AG08395 (cell line): ENCODE measurements at regions not wholly inside any gene's neighbourhood (a gene's known extent, or its start where the extent isn't known, plus 50 kb on each side); places are given as distances from the start of the nearest gene placed in this dataset.
"Not testable (repeated sequence)": the region's sequence is repeated elsewhere in the genome, so short reads cannot be mapped to it uniquely, and the experiment has no call there.

ENCODE experiments used
- DNase-seq: peaks from one replicate; pipeline ENCODE4 v3.0.0; 2012; ENCODE audit warnings: mixed read lengths, low spot score

DNA sequence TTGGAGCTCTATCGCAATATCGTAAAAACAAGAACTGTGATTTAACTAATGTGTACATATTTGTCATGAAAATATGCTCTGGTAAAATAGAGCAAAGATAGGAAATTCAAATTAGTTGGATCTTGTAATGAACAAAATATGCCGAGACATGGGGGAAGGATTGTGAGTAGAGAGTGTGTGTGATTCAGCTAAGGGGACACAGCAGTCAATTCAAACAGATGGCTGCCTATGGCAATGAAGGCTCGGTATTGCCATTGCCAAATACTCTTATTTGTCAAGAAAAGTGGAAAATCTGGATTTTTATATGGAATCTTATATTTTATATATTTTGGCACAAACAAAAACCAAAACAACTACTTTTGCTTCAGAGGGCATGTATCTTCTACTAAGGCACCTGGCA is 227.3 kb upstream of the BCHE start:
- DNase-seq = no peak

- DNase-seq = no peak
Observed at GRCh38 chr3:166060789-166061479, 223.7 kb upstream of the BCHE start.

- DNase-seq = no peak
Observed at GRCh38 chr3:166052440-166052839, 215.2 kb upstream of the BCHE start.

DNA sequence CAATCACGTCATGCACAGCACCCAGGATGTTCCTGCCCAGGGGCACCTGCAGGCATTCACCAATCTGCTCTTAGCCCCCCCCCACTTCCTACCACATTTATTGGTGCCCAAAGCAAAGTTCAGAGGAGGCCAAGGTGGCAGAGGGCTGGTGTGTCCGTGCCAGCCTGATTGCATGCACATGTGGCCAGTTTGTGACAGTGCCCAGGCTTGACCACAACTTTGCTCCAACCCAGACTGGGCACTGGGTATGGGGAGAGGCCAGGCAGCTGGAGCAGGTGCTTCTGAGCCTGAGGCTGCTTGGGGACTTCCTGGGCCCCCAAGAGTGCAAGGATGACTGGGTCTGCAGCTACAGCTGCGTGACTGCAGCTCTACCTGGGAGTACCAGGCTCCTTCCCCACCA is 192.3 kb upstream of the BCHE start:
- no peak for DNase-seq

DNA sequence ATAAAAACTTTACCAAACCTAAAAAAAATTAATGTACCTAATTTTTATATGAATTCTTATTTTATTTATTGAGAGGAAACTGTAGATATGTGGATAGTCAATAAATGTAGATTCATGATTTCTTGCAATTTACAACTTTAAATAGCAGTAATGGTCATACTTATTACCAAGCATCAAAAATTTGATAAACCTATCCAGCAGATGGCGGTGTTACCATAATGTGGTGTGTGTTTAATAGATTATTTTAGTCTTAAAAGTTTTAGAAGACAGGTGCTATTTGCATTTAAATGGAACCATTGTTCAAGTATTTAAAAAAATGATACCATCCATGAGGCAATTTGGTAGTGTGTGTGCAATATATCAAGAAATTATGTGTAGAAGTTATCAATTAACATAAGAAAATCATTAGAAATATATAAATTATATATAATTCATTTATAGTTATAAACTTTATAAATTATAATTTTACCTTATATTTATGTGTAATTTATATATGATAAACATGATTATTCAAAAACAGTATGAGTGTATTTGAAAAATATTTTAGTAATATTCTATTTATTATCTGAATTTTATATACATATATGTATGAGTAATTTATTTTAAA is 176.0 kb upstream of the BCHE start:
- no peak for DNase-seq

DNA sequence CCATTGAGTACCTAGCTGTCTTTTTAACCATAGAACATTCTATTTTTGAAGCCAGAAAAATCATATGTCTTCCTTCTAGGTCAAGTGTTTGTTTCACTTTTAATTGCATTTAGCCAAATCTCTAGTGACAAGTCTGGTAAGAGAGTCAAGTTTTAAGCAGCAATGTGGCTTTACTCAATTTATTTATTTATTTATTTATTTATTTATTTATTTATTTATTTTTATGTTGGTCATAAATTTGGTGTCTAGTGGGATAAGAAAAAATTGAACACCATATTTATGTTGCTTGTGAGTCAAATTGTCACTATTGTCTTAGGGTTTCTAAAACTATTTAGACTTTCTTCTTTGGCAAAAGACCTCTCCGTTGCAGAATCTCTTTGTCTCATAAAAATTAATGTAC is 174.5 kb upstream of the BCHE start:
- no peak for DNase-seq

- DNase-seq = no peak
Observed at GRCh38 chr3:166005126-166005525, 167.9 kb upstream of the BCHE start.

- DNase-seq = no peak
Observed at GRCh38 chr3:165994293-165994692, 157.1 kb upstream of the BCHE start.

DNA sequence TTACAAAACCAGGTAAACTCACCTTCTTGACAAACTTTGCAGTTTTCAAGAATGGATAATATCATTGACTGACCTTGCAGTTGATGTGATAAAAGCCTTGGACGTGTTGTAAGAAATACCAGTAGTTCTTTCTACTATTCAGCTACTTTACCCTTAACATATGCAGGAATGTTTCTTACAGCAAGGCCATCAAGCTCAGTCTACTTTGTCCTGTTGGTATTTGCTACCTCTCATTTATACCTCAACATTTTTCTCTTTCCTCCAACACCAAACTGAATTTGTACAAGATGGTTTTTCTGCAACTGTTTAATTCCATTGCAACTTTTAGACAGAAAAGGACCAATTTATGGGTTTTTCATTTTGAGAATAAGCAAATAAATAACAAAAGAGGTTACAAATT is 147.4 kb upstream of the BCHE start:
- DNase-seq = no peak

DNA sequence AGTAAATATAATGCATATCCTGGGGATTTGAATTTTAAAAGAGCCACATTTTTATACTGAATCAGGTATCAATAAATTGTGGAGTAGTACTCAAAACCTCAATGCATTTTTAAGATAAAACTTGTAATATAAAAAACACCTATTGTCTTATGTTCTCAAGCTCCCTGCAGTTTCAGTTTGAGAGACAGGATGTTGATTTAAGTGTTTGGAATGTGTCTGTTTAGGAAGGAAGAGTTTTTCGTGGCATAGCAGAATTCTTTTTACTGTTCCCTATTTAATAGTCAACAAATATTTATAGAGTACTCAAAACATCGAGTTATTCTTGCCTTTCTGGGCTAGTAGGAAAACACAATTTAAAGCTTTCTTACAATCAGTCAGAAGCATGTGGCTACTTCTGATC is 146.1 kb upstream of the BCHE start:
- DNase-seq = no peak

GRCh38 chr3:165981318-165981717 is 144.1 kb upstream of the BCHE start:
- DNase-seq = no peak

GRCh38 chr3:165960825-165961224 is 123.6 kb upstream of the BCHE start:
- DNase-seq = not testable (repeated sequence)

GRCh38 chr3:165954171-165954570 is 116.9 kb upstream of the BCHE start:
- no peak for DNase-seq

- no peak for DNase-seq
Observed at GRCh38 chr3:165946360-165946759, 109.1 kb upstream of the BCHE start.

- no peak for DNase-seq
Observed at GRCh38 chr3:165938986-165939540, 101.8 kb upstream of the BCHE start.

DNA sequence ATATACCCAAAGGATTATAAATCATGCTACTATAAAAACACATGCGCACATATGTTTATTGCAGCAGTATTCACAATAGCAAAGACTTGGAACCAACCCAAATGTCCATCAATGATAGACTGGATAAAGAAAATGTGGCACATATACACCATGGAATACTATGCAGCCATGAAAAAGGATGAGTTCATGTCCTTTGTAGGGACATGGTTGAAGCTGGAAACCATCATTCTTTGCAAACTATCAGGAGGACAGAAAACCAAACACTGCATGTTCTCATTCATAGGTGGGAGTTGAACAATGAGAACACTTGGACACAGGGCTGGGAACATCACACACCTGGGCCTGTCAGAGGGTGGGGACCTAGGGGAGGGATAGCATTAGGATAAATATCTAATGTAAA is 98.9 kb upstream of the BCHE start:
- not testable (repeated sequence) for DNase-seq

- not testable (repeated sequence) for DNase-seq
Observed at GRCh38 chr3:165924301-165924791, 87.1 kb upstream of the BCHE start.

GRCh38 chr3:165920984-165921383 is 83.8 kb upstream of the BCHE start:
- no peak for DNase-seq

DNA sequence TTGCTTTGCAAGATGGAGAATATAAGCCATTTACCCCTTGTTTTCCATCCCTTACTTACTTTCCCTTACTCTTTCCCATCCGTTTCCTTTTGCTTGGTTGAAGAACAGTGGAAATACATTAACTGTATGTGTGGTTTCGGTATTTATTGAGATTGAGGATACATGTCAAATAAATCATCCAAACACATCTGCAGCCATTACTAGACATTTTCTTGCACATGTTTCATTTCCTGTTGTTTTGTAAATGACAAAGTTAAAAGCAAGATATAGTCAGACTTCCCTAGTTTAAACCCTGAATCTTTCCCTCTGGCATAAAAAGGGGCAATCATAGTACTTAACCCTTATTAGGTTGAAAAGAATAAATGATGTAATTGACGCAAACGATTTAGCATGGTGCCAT is 82.1 kb upstream of the BCHE start:
- DNase-seq = no peak

DNA sequence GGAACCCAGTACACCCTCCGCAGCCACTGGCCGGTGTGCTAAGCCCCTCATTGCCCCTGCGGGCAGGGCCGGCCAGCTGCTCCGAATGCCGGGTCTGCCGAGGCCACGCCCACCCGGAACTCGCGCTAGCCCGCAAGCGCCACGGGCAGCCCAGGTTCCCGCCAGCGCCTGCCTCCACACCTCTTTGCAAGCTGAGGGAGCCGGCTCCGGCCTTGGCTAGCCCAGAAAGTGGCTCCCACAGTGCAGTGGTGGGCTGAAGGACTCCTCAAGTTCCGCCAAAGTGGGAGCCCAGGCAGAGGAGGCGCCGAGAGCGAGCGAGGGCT is 81.4 kb upstream of the BCHE start:
- no peak for DNase-seq

DNA sequence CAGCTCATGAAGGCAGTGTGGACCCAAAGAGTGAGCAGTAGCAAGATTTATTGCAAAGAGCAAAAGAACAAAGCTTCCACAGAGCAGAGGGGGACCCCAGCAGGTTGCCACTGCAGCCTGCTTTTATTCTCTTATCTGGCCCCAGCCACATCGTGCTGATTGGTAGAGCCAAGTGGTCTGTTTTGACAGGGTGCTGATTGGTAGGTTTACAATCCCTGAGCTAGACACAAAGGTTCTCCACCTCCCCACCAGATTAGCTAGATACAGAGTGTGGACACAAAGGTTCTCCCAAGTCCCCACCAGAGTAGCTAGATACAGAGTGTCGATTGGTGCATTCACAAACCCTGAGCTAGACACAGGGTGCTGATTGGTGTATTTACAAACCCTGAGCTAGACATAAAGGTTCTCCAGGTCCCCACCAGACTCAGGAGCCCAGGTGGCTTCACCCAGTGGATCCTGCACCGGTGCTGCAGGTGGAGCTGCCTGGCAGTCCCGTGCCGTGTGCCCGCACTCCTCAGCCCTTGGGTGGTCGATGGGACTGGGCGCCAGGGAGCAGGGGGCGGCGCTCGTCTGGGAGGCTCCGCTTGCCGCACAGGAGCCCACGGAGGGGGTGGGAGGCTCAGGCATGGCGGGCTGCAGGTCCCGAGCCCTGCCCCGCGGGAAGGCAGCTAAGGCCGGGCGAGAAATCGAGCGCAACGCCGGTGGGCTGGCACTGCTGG is 80.9 kb upstream of the BCHE start:
- DNase-seq = not testable (repeated sequence)

DNA sequence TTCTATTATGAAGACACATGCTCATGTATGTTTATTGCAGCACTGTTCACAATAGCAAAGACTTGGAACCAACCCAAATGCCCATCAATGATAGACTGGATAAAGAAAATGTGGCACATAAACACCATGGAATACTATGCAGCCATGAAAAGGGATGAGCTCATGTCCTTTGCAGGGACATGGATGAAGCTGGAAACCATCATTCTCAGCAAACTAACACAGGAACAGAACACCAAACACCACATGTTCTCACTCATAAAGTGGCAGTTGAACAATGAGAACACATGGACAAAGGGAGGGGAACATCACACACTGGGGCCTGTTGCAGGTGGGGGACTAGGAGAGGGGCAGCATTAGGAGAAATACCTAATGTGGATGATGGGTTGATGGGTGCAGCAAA is 77.9 kb upstream of the BCHE start:
- DNase-seq = not testable (repeated sequence)
